A673 (cell line): ENCODE measurements at regions not wholly inside any gene's neighbourhood (a gene's known extent, or its start where the extent isn't known, plus 50 kb on each side); places are given as distances from the start of the nearest gene placed in this dataset.

Experiments
- CTCF ChIP-seq: fragments of 300-800, 200-600 bp; sonication (generic); conservative IDR thresholded peaks from 2 replicates; pipeline ENCODE4 v1.5.1; 2017; ENCODE audit warnings: low read depth, mild to moderate bottlenecking, antibody characterized with exemption, low read length, moderate library complexity, mixed read lengths
- EZH2 ChIP-seq: fragments of 200-600 bp; sonication (generic); IDR thresholded peaks from 2 replicates; pipeline ENCODE4 v1.6.1; 2017; ENCODE audit warnings: borderline replicate concordance, low read depth, mild to moderate bottlenecking, mixed read lengths, antibody characterized with exemption, low read length; ENCODE audit not compliant: poor library complexity, severe bottlenecking

- no peak for TF ChIP-seq CTCF
- no peak for TF ChIP-seq EZH2
Observed at GRCh38 chr2:12223732-12224131, 477.3 kb downstream of the LPIN1 start.
